SK-MEL-5 (cell line): ENCODE measurements at regions not wholly inside any gene's neighbourhood (a gene's known extent, or its start where the extent isn't known, plus 50 kb on each side); places are given as distances from the start of the nearest gene placed in this dataset.

Experiments used
- DNase-seq: peaks from one replicate; pipeline ENCODE4 v3.0.0-alpha.2; 2016; ENCODE audit warnings: low read depth, low spot score
- in situ Hi-C: cut with HindIII; loops from 2 replicates; pipeline ENCODE4 v1.10.0; 2016; ENCODE audit warnings: low sequenced_read_pairs, high pct_unique_total_duplicates, low pct_unique_long_range_greater_than_20kb

DNA sequence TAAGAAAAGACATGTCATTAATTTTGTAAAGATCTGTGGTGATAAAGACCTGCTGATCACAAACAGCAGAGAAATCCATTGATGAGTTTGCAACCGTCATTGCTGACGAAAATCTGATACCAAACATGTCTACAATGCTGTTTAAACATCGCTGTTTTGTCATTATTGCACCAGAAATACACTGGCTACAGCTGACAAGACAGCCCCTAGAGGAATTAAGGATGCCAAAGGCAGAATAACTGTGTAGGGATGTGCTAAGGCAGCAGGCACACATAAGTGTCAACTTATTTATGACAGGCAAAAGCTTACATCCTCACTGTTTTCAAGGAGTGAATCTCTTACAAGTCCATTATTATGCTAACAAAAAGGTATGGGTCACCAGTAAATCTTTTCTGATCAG is 439.3 kb downstream of the TLE1 start:
- DNase-seq = no peak
- in situ Hi-C loops = no loop called here

DNA sequence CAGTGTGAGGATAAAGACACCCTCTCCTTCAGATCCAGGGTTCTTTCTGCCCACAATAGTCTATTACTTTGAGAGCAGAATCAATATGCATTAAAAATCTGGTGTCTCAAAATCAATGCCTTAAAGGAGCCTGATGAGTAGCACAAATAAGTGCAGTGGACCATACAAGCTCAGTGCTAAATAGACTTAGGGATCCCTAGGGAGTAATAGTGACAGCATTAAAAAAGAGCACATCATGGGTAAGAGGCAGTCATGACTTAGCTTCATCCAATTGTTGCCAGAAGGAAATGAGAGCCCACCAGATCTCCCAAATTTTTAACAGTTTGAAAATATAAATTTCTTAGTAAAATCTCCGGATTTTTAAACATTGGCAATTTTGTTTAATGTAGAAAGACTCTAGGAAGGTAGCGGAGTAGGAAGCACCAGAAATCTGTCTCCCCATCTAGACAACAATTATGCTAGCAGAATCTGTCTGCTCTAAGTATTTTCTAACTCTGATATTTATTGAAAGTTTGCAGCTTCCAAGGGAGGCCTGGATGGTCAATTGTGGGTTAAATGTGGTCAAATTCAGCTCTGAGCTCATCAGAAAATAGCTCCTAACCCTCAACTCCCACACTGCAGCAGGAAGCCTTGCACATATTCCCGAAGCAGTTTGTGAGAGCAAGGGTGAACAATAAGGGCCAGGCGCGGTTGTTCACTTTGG is 443.9 kb downstream of the TLE1 start:
- in situ Hi-C loops = no loop called here
- no peak for DNase-seq

DNA sequence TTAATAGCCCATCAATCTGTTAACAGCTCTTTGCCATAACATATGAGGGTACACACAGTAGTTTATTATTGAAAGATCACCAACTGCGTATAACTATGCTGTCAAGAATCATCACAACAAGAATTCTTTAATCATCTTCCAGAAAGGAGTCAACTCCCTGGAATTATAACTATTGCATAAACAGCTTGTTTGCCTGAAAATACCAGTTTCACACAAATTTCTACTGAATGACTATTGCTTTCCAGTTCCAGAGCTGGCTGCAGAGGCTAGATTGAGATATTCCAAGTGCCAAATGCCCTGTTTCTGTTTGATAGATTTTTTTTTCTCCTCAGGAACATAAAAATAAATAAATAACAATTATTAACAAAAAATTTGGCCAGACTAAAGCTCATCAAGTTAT is 444.7 kb downstream of the TLE1 start:
- DNase-seq = no peak
- in situ Hi-C loops = no loop called here

DNA sequence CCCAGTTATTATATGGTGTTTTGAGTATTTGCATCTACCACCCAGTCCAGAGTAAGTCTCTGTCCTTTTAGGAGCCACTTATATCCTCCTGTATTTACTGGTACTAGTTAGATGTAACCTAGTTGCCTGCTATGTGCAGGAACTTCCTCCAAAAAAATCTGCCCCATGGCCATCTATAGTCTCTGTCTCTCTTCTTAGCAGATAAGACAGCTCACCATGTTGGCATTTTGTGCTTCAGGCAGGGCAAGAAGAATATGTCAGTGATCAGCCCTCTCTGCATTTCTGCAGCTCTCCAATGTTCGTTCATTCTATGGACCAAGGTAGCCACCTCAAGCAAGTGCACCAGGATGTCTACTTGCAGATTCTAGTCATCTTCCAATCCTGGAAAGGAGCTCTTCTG is 446.5 kb downstream of the TLE1 start:
- no peak for DNase-seq
- in situ Hi-C loops = no loop called here

DNA sequence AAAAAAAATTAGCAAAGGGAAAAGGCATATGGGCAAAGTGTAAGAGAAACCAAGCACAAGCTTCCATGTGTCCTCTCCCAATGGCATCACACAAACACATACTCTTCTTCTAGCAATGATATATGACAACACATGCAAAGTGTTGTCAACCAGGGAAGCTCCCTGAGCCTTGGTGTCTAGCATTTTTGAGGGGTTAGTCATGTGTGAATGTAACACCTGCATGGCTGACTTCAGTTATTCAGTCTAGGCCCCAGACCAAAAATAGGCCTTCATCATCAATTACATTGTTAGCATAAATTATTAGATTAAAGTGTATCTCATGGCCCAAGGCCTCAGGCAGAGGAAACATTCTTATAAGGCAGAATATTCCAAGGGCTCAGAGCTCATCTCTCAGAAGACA is 450.0 kb downstream of the TLE1 start:
- DNase-seq = no peak
- in situ Hi-C loops = no loop called here

DNA sequence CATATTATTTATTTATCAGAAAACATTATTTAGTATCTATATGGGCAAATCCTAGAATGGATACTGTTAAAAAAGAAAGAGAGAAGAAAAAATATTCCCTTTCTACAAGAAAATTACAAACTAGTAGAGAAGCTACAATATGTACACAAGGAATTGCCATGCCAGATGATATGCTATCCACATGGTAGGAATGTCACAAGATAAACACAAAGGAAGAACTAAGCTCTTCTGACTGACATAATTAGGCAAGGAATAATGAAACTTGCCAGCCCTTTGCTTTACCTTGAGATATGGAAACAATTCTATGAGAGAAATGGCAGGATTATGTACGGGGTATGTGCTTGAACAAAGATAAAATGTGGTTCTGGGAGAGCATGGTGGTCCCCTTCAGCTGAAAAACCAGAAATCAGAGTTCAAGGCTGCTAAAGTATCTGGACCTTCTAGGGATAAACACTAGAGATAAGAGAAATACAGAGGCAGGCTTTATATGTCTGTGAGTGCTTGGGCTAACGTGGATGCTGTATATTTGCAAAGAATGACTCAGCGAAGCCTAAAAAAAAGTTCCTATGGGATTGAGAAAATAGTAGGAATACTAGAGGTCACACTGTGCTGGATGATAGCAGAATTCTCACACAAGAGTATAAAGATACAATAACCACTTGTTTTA is 451.6 kb downstream of the TLE1 start:
- DNase-seq = peak; percentile 35
- in situ Hi-C loops = no loop called here

DNA sequence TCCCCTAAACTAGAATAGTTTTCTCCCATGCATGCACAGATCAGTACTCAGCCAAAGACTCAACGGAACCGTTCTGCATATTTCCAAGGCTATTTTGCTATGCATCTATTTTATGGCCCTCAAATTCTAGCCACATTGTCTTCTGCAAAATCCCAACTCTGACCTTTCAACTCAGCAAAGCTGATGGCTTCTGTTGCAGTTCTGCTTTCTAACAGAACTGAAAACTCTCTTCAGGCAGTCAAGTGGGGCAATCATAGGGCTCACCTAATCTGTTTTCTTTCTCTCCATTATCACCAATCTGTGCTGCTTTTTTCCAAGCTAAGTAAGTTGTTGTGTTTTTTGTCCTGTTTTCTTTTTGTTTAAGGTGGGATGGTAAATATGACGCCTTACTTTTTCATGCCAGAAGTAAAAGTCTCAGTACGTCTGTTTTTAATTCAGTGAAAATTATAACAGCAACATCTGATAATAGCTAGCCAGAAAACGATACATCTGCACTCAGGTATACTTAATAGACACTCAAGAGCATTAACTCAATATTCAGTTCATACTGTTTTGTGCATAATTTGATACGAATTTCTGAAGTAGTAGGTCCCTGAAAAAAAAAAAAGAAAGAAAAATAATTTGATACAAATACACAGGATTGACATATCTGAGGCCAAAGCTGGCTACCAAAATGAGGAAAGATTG is 454.3 kb downstream of the TLE1 start:
- no peak for DNase-seq
- in situ Hi-C loops = no loop called here

DNA sequence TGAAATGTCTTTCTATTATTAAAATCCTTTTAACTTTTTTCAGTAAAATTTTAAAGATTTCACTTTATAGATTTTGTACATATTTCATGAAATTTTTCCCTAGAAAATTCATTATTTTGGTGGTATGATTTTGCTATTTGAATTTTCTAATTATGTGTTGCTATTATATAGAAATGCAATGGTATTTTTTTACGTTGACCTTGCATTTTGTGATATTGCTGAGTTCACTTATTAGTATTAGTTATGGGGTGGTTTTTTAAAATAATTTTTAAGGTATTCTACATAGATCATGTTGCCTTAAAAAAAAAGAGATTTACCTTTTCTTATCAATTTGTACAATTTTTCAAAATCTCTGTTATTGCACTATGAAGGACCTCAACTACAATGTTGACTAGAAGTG is 458.3 kb downstream of the TLE1 start:
- DNase-seq = no peak
- in situ Hi-C loops = no loop called here

DNA sequence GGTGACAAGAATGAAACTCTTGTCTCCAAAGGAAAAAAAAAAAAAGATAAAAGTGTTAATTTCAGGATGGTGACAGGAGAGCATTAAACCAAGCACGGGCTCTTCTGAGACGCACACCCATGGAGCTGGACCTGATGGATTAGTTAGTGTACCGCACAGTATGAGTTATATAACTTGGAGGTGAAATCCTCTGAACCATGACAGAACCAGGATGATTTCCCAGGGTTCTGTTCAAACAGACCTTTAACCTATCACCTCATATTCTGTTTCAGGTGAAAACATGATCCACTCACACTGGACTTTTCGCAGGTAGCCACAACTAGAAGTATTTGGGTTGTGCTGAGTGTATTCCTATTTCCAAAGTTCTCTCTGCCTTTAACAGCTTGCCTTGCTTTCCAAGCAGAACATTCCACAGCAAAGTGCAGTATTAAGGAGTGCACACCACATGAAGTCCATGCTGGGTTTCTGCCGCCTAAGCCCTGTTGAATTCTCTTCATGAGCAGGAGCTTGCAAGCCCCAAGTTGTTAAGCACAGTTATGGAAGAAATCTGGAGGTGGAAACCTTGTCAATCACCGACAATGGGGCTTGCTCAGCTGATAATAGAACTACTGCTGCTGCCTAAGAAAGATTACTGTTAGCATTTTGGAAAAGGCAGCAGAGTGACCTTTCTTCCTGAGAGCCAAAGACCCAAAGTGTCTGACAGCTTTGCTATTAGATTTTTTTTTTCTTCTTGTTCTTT is 461.7 kb downstream of the TLE1 start:
- DNase-seq = no peak
- in situ Hi-C loops = no loop called here

DNA sequence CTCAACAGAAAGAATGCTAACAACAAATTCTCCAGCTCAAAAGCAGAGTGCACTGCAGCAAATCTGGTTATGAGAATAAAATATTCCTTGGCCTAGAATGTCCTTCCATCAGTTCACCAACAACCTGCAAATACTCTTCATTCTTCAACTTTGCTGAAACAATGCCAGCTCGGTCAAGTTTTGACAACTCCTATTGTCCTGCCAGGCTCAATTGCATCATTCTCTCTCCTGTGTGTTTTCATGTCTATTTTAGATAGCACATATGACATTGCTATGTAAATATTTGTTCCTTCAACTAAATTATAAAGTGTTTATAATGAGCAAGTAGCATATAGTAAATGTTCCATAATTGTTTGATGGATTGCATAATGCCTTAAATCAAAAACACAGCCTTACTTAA is 463.8 kb downstream of the TLE1 start:
- in situ Hi-C loops = no loop called here
- DNase-seq = no peak

DNA sequence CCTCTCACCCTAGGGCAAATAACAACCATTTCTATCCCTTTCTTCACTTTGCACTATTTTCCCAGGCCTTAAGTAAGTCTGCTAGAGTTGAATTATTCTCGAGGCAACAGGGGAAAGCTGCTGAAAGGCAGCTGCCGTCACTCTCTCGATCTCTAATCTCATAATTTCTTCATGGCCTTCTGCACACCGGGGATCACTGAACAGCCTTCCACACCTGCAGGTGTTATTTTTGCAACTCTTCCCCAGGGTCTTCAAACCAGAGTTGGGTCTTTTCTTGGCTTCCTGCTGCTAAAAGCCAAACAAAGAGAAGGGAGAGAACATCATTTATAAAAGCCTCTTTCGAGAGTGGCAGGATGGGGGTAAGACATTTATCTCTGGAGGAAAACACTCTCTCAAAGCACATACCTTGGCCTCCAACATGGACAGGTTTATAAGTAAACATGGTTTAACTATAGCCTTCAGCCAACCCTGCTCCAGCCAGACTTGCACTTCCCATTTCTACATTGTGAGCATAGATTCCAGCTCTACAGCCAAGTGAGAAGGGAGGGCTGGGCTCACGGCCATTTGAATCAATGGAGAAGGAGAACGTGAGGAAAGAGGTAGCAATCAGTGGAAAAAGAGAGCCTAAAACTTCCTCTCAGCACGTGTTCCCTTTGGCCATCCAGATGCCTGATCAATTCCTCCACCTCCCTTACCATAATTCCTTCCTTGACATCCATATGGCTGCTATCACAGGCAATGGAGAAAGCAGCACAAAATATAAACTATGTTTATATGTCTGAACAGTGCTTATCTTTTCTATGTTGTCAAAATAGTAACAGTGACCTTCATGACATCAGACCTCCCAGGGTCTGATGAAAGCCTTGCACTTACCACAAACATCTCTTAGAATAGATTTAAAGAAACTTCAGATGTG is 464.9 kb downstream of the TLE1 start:
- no peak for DNase-seq
- in situ Hi-C loops = no loop called here

DNA sequence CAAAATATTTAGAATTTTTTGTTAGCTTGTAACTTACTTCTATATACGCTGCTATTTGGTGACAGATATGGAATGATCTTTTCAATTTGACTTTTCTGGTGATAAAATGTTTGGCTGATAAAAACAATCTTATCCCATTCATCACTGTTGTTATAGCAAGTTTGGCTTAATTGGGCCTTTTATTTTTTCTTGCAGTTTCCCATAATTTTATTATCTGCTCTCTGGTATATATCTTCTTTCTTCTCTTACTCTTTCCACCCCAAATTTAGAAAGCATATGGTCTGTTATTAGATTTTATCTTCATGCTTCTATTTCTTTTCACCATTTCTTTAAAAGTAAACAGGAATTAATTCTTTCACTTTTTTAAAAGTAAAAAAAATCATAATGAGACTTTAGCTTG is 474.4 kb downstream of the TLE1 start:
- in situ Hi-C loops = no loop called here
- DNase-seq = no peak

DNA sequence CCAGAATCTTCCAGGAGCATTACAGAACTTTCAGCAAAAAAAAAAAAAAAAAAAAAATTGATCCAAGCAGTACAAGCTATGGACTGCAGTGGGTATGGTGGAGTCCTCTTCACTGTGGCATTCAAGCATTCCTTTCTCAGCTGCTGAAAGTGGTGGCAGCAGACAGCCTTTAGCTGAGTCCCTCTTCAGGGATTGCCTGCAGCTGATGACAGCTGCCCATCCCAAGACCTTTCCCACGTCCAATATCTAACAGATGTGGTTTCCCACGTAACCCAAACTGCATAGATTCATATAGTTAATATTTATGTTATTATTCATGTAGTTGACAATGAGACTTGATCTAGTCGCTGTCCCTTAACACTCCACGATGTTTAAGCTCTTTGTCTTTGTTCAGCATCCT is 475.9 kb downstream of the TLE1 start:
- in situ Hi-C loops = no loop called here
- no peak for DNase-seq

DNA sequence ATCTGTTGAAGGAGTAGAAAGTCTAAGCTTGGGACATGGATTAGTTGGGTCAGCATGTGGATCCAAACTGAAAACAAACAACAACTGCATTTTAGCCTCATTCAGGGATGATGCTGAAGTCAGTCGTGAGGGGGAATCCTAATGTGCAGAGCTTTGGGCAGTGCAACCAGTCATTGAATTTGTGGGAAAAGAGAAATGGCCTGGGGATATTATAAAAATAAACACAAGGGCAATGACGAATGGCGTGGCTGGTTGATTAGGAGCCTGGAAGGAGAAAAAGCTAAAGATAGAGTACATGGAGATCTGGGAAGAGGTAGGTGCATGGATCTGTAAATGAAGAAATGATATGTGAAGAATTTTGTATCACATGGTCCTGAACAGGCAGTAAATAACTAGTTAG is 477.6 kb downstream of the TLE1 start:
- in situ Hi-C loops = no loop called here
- DNase-seq = no peak

DNA sequence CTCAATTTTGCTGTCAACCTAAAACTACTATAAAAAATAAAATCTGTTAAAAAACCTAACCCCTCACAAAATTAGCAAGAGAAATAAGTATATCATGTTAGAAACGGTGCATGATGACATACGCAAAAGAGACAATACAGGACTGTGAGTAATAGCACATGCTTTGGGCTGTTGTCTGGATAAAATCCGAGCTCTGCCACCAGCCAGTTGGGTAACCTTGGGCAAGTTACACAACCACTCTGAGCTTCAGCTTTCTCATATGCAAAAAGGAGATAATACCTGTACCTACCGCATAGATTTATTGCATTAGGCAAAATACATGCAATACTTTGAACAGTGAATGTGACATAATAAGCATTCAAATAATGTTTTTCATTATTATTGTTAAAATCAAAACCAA is 481.7 kb downstream of the TLE1 start:
- no peak for DNase-seq

DNA sequence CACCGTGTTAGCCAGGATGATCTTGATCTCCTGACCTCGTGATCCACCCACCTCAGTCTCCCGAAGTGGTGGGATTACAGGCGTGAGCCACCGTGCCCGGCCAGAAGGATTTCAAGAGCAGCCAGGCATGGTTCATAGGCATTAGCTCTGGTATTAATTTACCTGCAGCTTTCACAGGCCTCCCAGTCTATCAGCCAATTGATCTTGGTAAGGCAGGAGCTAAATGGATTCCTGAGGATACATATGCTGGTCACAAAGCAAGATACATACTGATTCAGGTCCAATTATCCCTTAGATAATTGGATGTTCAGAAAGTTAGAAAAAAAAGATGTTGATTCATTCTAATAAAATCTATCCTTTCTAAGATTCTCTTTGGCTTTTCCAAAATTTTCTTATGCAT is 487.1 kb downstream of the TLE1 start:
- in situ Hi-C loops = no loop called here
- no peak for DNase-seq

More for the DNA sequence above, 481.7 kb downstream of the TLE1 start:
- in situ Hi-C loops = no loop called here

DNA sequence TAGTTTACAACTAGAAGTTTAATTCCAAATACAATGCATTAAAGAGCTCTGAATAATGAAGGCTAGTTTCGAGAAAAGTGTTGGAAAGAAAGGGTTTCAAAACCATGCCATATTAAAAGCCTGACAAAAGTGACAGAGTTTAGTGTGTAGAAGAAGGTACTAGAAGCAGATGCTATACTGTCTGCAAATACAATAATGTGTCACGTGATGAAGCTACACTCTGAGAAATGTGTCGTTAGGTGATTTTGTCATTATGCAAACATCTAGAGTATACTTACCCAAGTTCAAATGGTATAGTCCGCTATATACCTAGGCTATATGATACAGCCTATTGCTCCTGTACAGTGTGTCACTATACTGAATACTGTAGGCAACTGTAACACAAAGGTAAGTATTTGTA is 494.1 kb downstream of the TLE1 start:
- in situ Hi-C loops = no loop called here
- DNase-seq = no peak
